Gastroesophageal sphincter (tissue), 4 donors: ENCODE measurements at regions not wholly inside any gene's neighbourhood (a gene's known extent, or its start where the extent isn't known, plus 50 kb on each side); places are given as distances from the start of the nearest gene placed in this dataset.
A peak's percentile ranks its signal among the peaks of the same experiment; 100 is the strongest.
"Not testable (repeated sequence)": the region's sequence is repeated elsewhere in the genome, so short reads cannot be mapped to it uniquely, and the experiment has no call there.

Source experiments
- ATAC-seq: fragments of 150-250 bp; one replicate; pipeline ENCODE4 v1.9.1; 2016; ENCODE audit warnings: mild to moderate bottlenecking, moderate library complexity
- H3K27ac ChIP-seq, 4 donors: fragments of 200-600 bp; sonication (generic) in 3 of 4; 1 replicate in 3 of 4; 2 replicates in 1 of 4; pipeline ENCODE4 v1.5.1; 2016 to 2019
- H3K27me3 ChIP-seq: fragments of 200-600 bp; sonication (generic); one replicate; pipeline ENCODE4 v1.5.1; 2019
- H3K36me3 ChIP-seq, 2 donors: fragments of 200-600 bp; sonication (generic); one replicate each; pipeline ENCODE4 v1.5.1; 2019; ENCODE audit warnings: control low read depth in 1 of 2
- H3K4me1 ChIP-seq, 3 donors: fragments of 200-600 bp; sonication (generic); 1 replicate in 2 of 3; 2 replicates in 1 of 3; pipeline ENCODE4 v1.5.1; 2016 to 2019; ENCODE audit warnings: control low read depth in 2 of 3
- H3K4me3 ChIP-seq, 2 donors: fragments of 200-600 bp; sonication (generic); one replicate each; pipeline ENCODE4 v1.5.1; 2019; ENCODE audit warnings: mild to moderate bottlenecking in 1 of 2, moderate library complexity in 1 of 2
- H3K9me3 ChIP-seq, 3 donors: fragments of 200-600 bp; sonication (generic); one replicate each; pipeline ENCODE4 v1.5.1; 2017 to 2019; ENCODE audit warnings: control low read depth in 2 of 3
- CTCF ChIP-seq, 4 experiments: fragments of 200-600 bp in 2 of 4; fragments of 450-650 bp in 2 of 4; sonication (generic) in 1 of 4; IDR thresholded peaks; one replicate each; pipeline ENCODE4 v1.5.1; 2017 to 2019; ENCODE audit warnings: antibody characterized with exemption in 4 of 4, mild to moderate bottlenecking in 2 of 4, moderate library complexity in 2 of 4
- EP300 ChIP-seq: sonication (generic); formaldehyde crosslinking; IDR thresholded peaks from one replicate; pipeline ENCODE4 v1.6.1; 2017; ENCODE audit warnings: antibody characterized with exemption, mild to moderate bottlenecking
- POLR2A ChIP-seq, 2 donors: fragments of 450-650 bp; IDR thresholded peaks; one replicate each; pipeline ENCODE4 v1.6.1; 2017; ENCODE audit warnings: antibody characterized with exemption in 2 of 2, mild to moderate bottlenecking in 2 of 2, moderate library complexity in 1 of 2
- POLR2AphosphoS5 ChIP-seq: sonication (generic); formaldehyde crosslinking; IDR thresholded peaks from one replicate; pipeline ENCODE4 v1.6.1; 2017; ENCODE audit warnings: antibody characterized with exemption
- whole genome bisulfite sequencing, 2 donors: methylation state at CpG; one replicate each; pipeline ENCODE4 v1.1.5; 2018; ENCODE audit warnings: low coverage in 1 of 2; 5-methylcytosine and 5-hydroxymethylcytosine counted together

- 83% methylated on average over 5 of the region's 5 CpGs; no CpG with 5 or more reads in 1 of the 2 donors for WGBS, 2 donors
- Histone ChIP-seq H3K9me3 (no peaks in the 10 kb centered on the region), H3K36me3 (no peaks in the 10 kb centered on the region), H3K4me1 (no peaks in the 10 kb centered on the region), H3K27ac (no peak overlapping the region), H3K27me3 (no peaks in the 10 kb centered on the region), H3K4me3 (no peak overlapping the region)
- ATAC-seq, result no peak
- TF ChIP-seq POLR2A (IDR thresholded peaks at IDR 0.05), result no peak
- TF ChIP-seq CTCF (IDR thresholded peaks at IDR 0.05), result no peak
- TF ChIP-seq EP300, result no peak
- no peak for TF ChIP-seq POLR2AphosphoS5
Observed at GRCh38 chr5:56668996-56669395, 146.4 kb upstream of the MAP3K1 start.

GRCh38 chr5:56667692-56668091 is 147.7 kb upstream of the MAP3K1 start:
- peaks cover 0 to 8% (median 0%) of the 10 kb centered on the region in 3 donors for H3K4me1 ChIP-seq
- 75 to 92% methylated on average over 1 of the region's 1 CpG for WGBS, 2 donors
- H3K27me3 ChIP-seq, result no peaks in the 10 kb centered on the region
- H3K9me3 ChIP-seq, result no peaks in the 10 kb centered on the region
- no peaks in the 10 kb centered on the region for H3K36me3 ChIP-seq
- H3K27ac ChIP-seq, result no peak overlapping the region
- H3K4me3 ChIP-seq, result no peak overlapping the region
- TF ChIP-seq POLR2A (IDR thresholded peaks at IDR 0.05) (no peak), POLR2AphosphoS5 (no peak), EP300 (no peak), CTCF (IDR thresholded peaks at IDR 0.05) (no peak)
- ATAC-seq, result no peak

DNA sequence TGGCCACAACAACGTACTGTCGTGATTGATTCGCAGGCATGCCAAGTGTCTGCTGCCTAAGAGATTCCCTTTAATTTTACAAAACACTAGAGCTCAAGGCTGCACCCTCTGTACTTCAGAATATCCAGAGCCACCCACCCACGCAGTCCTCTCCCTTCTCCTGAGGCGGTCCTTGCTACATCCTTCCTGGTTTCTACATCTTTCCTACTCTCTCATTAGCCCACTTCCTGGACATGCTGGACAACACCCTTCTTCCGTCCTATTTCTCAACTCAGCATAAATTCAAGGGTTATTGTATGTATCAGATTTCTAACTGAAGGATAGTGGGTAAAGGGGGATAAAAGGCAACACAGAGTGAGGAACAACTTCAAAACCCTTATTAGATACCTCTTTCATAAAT is 148.4 kb upstream of the MAP3K1 start:
- no peaks in the 10 kb centered on the region for H3K9me3 ChIP-seq

GRCh38 chr5:56665117-56665516 is 150.2 kb upstream of the MAP3K1 start:
- not testable (repeated sequence) for H3K4me3 ChIP-seq, H3K27ac ChIP-seq, H3K27me3 ChIP-seq, H3K9me3 ChIP-seq, H3K36me3 ChIP-seq, ATAC-seq
- H3K4me1 ChIP-seq, result peaks cover 0 to 14% (median 0%) of the 10 kb centered on the region in 3 donors
- 63 to 97% methylated on average over 3 of the region's 3 CpGs for WGBS, 2 donors

More for the DNA sequence above, 148.4 kb upstream of the MAP3K1 start:
- H3K4me1 ChIP-seq, result peaks cover 0 to 14% (median 0%) of the 10 kb centered on the region in 3 donors
- WGBS, 2 donors, result 93 to 100% methylated on average over 2 to 6 of the region's 6 CpGs
- TF ChIP-seq POLR2AphosphoS5, result no peak
- TF ChIP-seq POLR2A (IDR thresholded peaks at IDR 0.05), result no peak
- TF ChIP-seq CTCF (IDR thresholded peaks at IDR 0.05), result no peak
- TF ChIP-seq EP300, result no peak
- H3K27me3 ChIP-seq, result no peaks in the 10 kb centered on the region
- ATAC-seq, result peak; percentile 23
- H3K27ac ChIP-seq, result no peak overlapping the region
- H3K4me3 ChIP-seq, result no peak overlapping the region
- H3K36me3 ChIP-seq, result no peaks in the 10 kb centered on the region

DNA sequence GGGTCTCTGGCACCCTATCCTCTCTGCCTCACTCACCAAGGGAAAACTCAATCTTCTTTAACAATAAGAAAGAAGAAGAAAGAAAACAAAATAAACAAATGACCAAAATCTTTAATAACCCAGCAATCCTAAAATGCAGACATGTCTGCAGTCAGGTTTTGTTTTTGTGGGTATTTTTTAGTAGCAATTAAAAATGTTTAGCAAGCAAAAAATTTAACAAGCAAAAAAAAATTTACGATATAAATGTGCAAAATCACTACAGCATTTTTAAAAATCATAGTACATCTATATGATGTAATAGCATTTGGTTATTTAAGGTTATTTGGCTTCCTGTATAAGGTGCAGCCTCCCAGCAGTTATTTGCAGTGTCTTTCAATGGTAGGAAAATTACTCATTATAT is 151.3 kb upstream of the MAP3K1 start:
- ATAC-seq, result no peak
- H3K9me3 ChIP-seq, result no peaks in the 10 kb centered on the region
- no peak overlapping the region for H3K4me3 ChIP-seq
- peaks cover 0 to 14% (median 0%) of the 10 kb centered on the region in 3 donors for H3K4me1 ChIP-seq
- no peaks in the 10 kb centered on the region for H3K27me3 ChIP-seq
- H3K27ac ChIP-seq, result no peak overlapping the region
- TF ChIP-seq POLR2A (IDR thresholded peaks at IDR 0.05), result no peak
- TF ChIP-seq EP300, result no peak
- no peak for TF ChIP-seq POLR2AphosphoS5
- TF ChIP-seq CTCF (IDR thresholded peaks at IDR 0.05), result no peak
- no peaks in the 10 kb centered on the region for H3K36me3 ChIP-seq
- 92 to 96% methylated on average over 1 of the region's 1 CpG for WGBS, 2 donors
